HG03439 (cell line): ENCODE measurements at regions not wholly inside any gene's neighbourhood (a gene's known extent, or its start where the extent isn't known, plus 50 kb on each side); places are given as distances from the start of the nearest gene placed in this dataset.
"Not testable (repeated sequence)": the region's sequence is repeated elsewhere in the genome, so short reads cannot be mapped to it uniquely, and the experiment has no call there.

ENCODE experiments used
- ATAC-seq: cut with Tn5 transposase; IDR thresholded peaks from one replicate; pipeline ENCODE4 v1.9.1; 2021; ENCODE audit warnings: mild to moderate bottlenecking, moderate library complexity; ENCODE audit not compliant: unreplicated experiment

GRCh38 chr4:12609212-12609875 lies 874.8 kb downstream of the RAB28 start:
- not testable (repeated sequence) for ATAC-seq

GRCh38 chr4:12595986-12596385 lies 888.2 kb downstream of the RAB28 start:
- no peak for ATAC-seq

DNA sequence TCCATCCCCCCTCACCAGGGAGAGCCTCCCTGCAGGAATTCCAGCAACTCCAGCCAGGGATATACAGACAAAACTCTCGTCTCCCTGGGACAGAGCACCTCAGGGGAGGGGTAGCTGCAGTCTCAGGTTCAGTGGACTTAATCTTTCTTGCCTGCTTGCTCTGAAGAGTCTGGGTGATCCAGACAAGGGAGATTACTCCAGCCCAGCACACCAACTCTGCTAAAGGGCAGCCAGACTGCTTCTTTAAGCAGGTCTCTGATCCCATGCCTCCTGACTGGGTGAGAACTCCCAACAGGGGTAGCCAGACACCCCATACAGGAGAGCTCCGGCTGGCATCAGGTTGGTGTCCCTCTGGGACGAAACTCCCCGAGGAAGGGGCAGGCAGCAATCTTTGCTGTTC lies 888.7 kb downstream of the RAB28 start:
- ATAC-seq = no peak

DNA sequence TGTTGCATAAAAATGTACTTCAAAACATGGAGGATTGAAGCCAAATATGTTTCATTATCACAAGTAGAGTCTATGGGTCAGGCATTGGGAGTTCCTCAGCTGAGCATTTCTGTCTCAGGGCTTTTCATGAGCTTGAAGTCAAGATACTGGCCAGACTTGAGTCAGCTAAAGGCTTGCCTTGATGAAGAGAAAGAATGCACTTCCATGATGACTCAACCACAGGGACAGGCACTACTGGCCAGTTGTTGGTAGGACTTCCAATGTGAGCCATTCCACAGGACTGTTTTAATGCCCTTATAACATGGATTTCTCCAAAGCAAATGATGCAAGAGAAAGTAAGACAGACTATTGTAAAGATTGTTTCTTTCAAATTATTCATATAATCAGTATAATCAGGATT lies 895.6 kb downstream of the RAB28 start:
- ATAC-seq = no peak

DNA sequence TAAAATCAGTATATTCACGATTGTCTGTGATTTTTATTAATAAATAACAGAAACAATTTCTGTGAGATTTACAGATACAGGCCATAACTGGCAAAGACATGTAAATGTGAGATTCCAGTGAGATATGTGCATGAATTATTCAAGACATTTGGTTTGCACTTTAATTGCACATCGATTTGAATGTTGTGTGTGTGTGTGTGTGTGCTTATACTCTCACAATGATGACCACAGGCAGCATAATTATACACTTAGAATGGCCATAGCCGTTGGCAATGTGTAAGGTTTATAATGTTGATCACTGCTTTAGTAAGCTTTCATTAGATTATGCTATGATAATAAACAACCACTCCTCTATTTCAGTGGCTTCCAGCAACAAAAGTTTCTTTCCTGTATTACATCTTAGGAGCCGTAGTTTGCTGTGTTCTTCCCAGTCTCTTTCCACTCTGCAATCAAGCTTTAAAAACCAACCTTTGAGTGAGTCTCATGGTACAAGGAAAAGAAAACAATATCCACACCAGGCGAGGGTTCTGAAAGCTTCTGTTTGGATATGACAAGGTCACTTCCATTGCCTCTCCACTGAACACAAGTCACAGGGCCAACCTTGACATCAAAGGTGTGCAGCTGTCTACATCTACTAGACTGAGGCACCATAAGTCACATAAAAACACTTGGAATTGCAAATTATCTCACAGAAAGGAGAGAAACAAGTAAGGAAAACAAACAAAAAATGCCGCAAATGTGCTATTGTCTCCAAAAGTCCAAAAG lies 897.7 kb downstream of the RAB28 start:
- ATAC-seq = no peak

GRCh38 chr4:12584116-12584875 lies 899.8 kb downstream of the RAB28 start:
- no peak for ATAC-seq

DNA sequence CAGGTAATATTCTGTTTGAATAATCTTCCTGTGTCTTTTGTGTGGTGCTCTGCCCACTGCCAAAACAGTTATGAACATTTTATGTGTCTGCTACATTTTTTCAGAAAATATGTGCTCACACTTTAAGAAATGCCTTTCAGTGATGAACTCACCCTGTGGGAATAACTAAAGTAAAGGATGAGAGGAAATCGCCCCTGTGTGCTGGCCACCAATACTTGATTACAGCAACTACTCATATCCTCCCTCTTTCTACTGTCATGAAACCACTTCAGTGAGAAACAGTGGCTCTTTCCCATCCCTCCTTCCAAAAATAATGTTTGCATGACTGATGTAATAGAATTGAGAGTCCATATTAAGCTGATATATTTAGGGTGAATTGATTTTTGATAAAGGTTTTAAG lies 900.9 kb downstream of the RAB28 start:
- ATAC-seq = no peak

- ATAC-seq = no peak
Observed at GRCh38 chr4:12580787-12581186, 903.4 kb downstream of the RAB28 start.

DNA sequence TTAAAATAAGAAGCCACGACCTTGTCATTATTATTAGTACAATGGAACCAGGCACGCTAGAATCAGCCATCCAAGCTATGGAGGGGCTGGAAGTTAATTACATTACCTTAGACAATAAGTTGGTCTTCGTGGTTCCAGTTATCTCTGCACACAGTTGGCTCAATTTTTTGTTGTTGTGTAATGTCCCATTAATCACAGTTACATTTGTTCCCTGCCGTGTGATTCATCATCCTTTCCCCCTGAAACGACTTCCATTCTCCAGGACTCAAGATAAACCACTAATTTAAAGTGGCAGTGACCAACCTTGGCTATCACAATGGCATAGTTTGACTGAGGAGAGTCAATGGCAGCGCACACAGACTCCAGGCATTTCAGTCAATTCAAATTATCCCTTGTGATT lies 905.0 kb downstream of the RAB28 start:
- ATAC-seq = no peak

DNA sequence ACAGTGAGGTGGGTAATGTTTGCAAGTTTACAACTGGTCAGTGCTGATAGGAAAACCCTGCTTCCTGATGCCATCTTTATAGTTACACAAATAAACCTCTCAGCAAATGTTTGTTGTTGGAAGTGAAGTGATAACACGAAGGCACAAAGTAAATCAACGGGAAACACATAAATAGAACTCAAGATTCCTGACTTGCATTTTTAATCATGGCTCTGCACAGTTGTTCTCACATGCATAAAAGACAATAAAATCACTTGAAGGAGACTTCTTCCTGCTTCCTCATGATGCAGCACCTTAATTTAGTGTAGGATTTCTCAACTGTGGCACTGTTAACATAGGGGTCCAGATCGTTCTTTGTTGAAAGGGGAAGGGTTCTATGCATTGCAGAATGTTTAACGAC lies 907.7 kb downstream of the RAB28 start:
- ATAC-seq = no peak

DNA sequence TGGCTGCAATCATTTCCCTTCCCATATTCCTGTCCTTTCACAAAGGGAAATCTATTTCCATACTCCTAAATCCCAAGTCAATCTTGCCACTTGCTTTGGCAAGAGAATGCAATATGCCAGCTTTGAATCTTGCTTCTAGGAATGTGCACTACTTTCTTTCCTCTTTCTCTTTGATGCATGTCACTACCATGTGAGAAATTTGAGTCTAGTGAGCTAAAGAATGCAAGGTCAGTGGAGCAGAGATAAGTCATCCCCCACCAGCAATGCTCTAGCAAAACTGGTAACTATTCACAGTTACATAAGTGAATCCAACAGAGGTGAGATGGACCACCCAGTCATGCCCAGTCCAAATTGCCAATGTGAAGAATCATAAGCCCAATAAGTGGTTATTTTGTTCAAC lies 910.4 kb downstream of the RAB28 start:
- ATAC-seq = no peak

GRCh38 chr4:12562476-12563140 lies 921.5 kb downstream of the RAB28 start:
- ATAC-seq = no peak

- no peak for ATAC-seq
Observed at GRCh38 chr4:12562021-12562420, 922.1 kb downstream of the RAB28 start.

DNA sequence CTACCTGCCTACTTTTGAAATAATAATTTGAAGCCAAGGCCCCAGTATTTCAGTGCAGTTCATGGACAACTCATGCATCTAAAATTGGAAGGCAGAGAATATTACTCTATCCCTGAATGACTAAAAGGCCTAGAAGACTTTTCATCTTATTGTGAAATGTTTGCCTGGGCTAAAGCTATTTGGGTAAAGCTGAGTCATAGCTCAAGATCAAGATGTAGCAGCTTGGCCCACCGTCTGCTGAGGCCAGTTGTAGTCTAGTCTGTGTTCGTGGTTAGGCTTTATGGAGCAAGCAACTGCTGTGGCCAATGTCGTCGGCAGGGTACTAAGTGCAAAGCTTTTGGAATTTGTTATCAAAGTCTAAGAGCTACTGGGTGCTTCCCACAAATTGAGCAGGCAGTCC lies 929.1 kb downstream of the RAB28 start:
- no peak for ATAC-seq

DNA sequence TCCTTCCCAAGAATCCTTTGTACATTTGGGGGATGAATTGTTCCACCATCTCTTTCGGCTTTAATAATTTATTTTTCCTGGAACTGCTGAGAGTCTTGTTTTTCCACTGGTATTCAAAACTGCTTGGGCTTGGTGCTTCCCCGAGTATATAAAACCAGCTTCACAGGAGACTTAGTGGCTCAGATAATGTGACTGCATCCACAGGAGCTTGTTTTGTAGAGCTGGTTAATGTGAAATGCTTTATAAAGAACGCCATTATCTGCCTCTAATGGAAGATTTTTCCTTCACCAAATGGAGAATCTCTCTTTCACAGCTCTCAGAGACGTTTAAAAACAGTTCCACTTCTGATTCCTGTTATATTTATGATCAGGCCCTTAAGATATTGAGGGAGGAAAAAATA lies 935.5 kb downstream of the RAB28 start:
- no peak for ATAC-seq

GRCh38 chr4:12545812-12546211 lies 938.3 kb downstream of the RAB28 start:
- no peak for ATAC-seq

DNA sequence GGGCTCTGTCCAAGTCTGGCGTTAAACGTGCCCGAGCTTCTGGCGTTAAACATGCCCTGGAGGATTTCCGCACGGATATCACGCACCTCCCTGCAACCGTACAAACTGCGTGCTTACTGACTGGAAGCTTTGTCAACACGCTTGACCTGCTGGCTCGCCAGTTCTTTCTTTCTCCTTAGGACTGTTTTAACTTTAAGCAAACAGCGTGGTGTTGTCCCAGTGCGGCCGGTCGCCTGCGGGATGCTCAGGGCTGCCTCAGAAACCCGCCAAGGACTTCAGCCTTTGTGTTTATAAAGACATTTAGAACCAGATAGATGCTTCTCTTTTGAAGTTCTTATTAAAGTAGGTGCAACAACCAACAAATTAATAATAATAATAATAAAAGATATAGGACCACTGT lies 946.0 kb downstream of the RAB28 start:
- no peak for ATAC-seq

DNA sequence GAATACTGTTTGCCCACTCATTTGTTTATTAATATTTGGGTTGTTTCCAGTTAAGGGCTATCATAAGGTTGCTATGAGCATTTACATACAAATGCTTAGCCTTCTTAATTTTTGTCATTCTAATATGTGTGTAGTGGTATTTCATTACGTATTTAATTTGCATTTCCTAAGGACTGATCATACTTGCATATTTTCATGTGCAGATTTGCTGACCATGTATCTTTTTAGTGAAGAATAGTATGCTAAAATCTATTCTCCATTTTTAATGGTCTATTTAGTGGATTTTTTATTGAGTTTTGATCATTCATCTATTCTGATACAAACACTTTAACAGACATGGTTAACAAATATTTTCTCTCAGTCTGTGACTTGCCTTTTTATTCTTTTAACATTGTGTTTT lies 949.5 kb downstream of the RAB28 start:
- no peak for ATAC-seq

DNA sequence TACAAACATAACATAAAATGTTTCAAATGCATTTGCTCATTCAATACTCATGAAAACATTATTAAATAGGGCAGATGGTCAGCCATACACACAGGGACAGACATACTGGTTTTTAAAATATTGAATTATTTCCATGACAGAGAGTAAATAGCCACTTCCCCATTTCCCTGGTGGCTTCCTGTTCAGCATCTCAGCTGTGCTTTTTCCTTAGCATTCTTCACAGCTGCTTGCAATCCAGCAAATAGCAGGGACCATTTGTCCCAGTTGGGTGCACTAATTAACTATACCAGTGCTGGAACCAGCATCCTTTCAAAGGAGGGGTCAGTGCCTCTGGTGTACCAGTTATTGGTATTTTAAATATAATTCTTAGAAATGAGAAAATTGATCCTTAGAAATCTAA lies 964.7 kb downstream of the RAB28 start:
- ATAC-seq = no peak

- ATAC-seq = no peak
Observed at GRCh38 chr4:12507868-12508481, 976.2 kb downstream of the RAB28 start.

DNA sequence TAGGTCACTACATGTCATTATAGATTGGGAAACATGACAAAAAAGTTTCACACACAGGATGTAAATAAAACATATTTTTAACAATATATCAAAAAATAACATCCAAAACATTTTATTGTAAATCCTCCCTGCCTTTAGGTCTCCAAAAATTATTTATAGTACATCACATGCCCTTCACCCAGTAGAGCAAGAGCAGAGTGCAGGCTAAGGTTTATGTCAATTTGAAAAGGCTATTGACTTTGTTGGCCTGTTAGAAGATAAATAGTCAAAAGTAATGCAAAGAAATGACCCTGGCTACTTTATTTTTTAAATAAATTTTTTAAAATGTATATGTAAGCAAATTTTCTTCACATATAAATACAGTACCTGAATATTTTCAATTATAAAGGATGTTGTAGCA lies 983.7 kb downstream of the RAB28 start:
- no peak for ATAC-seq
